ENCODE measurements at regions not wholly inside any gene's neighbourhood (a gene's known extent, or its start where the extent isn't known, plus 50 kb on each side); places are given as distances from the start of the nearest gene placed in this dataset.

DNA sequence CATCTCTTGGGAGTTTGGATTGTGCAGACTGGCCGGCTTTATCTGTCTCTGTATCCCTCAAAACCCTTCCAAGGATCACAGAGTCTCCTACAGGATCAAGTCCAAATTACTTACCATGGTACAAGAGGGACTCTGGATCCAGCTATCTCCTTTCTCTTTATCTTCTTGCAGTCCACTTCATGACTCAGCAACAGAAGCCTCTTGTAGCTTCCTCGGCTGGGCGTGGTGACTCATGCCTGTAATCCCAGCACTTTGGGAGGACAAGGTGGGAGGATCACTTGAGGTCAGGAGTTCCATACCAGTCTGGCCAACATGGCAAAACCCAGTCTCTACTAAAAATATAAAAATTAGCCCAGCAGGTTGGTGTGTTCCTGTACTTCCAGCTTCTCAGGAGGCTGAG, 189.7 kb downstream of the BCAT1 start:
- H3K9me3 ChIP-seq (ENCODE audit: low read length) = no peaks in the 10 kb centered on the region
- no peak overlapping the region for H3K4me3 ChIP-seq (ENCODE audit: low read depth in 1 of 2, low read length in 2 of 2)
- H3K9ac ChIP-seq (ENCODE audit: low read length) = no peak overlapping the region
- H3K36me3 ChIP-seq (ENCODE audit: insufficient read depth, low read length) = no peaks in the 10 kb centered on the region
- no peaks in the 10 kb centered on the region for H3K4me1 ChIP-seq (ENCODE audit: insufficient read depth, low read length)
- H3K27me3 ChIP-seq (ENCODE audit: control insufficient read depth in 1 of 2, insufficient read depth in 2 of 2, low read length in 2 of 2) = no peaks in the 10 kb centered on the region
- H3K27ac ChIP-seq (ENCODE audit: low read depth, low read length) = no peak overlapping the region

DNA sequence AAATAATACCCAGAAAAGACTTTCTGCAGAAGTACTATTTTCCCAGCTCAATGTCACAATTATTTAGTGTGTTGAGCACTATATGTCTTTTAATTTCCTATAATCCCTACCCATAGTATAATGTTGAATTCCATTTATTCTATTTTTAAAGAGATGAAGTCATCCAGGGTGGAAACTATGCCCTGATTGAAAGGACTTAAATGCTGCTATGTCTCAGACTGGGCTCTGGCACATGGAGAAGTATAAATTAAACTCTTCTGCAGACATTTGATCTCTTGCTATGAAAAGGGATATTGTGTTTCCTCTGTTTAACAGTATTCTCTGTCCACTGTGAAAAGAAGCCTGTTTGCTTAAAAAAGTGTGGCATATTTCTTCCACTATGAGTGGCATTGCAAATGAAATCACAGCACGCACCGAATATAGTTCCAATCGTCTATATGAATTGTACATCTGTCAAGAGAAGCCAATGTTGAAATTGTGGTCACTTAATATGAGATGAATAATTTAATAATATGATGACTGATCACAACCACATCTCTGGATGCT, 192.3 kb downstream of the BCAT1 start:
- Histone ChIP-seq H3K4me3 (ENCODE audit: low read depth in 1 of 2, low read length in 2 of 2) (no peak overlapping the region), H3K27ac (ENCODE audit: low read depth, low read length) (no peak overlapping the region), H3K36me3 (ENCODE audit: insufficient read depth, low read length) (no peaks in the 10 kb centered on the region), H3K4me1 (ENCODE audit: insufficient read depth, low read length) (no peaks in the 10 kb centered on the region), H3K9ac (ENCODE audit: low read length) (no peak overlapping the region), H3K9me3 (ENCODE audit: low read length) (no peaks in the 10 kb centered on the region), H3K27me3 (ENCODE audit: control insufficient read depth in 1 of 2, insufficient read depth in 2 of 2, low read length in 2 of 2) (no peaks in the 10 kb centered on the region)

- H3K36me3 ChIP-seq (ENCODE audit: insufficient read depth, low read length) = no peaks in the 10 kb centered on the region
- no peaks in the 10 kb centered on the region for H3K27me3 ChIP-seq (ENCODE audit: control insufficient read depth in 1 of 2, insufficient read depth in 2 of 2, low read length in 2 of 2)
- H3K4me1 ChIP-seq (ENCODE audit: insufficient read depth, low read length) = no peaks in the 10 kb centered on the region
- H3K4me3 ChIP-seq (ENCODE audit: low read depth in 1 of 2, low read length in 2 of 2) = no peak overlapping the region
- H3K9ac ChIP-seq (ENCODE audit: low read length) = no peak overlapping the region
- H3K27ac ChIP-seq (ENCODE audit: low read depth, low read length) = no peak overlapping the region
- H3K9me3 ChIP-seq (ENCODE audit: low read length) = no peaks in the 10 kb centered on the region
Measured at GRCh38 chr12:24754690-24755638, 193.9 kb downstream of the BCAT1 start.

DNA sequence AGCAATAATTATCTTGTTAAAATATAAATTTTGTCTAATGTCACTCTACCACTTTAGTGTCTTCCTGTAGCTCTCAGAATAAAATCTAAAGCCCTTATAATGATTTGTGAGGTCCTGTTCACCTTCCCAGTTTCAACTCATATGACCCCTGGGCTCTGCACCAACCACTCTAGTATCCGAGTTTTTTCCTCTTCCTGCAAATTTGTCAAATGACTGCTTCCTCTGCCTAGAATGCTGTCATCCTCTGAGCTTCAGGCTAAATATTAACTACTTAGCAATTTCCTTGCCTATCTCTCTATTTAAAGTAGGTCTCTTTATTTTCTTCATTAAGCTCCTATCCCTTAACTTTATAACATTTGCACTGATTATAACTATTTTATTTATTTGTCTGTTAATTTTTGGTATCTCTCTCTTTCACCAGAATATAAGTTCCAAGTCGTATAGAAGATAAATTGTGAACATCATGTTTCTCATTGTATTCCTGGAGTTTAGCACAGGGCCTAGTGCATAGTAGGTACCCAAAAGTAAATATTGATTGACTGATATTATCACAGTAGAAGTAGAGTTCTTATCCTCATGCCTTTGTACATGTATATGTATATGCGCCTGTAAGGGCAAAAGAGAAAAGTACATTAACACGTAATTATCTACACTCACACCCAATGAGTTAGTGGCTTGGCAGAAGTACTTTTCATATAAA, 196.0 kb downstream of the BCAT1 start:
- Histone ChIP-seq H3K27ac (ENCODE audit: low read depth, low read length) (no peak overlapping the region), H3K27me3 (ENCODE audit: control insufficient read depth in 1 of 2, insufficient read depth in 2 of 2, low read length in 2 of 2) (no peaks in the 10 kb centered on the region), H3K36me3 (ENCODE audit: insufficient read depth, low read length) (no peaks in the 10 kb centered on the region), H3K4me3 (ENCODE audit: low read depth in 1 of 2, low read length in 2 of 2) (no peak overlapping the region), H3K4me1 (ENCODE audit: insufficient read depth, low read length) (no peaks in the 10 kb centered on the region), H3K9ac (ENCODE audit: low read length) (no peak overlapping the region), H3K9me3 (ENCODE audit: low read length) (no peaks in the 10 kb centered on the region)

GRCh38 chr12:24751181-24751580, 197.7 kb downstream of the BCAT1 start:
- Histone ChIP-seq H3K4me1 (ENCODE audit: insufficient read depth, low read length) (no peaks in the 10 kb centered on the region), H3K27me3 (ENCODE audit: control insufficient read depth in 1 of 2, insufficient read depth in 2 of 2, low read length in 2 of 2) (no peaks in the 10 kb centered on the region), H3K9ac (ENCODE audit: low read length) (no peak overlapping the region), H3K4me3 (ENCODE audit: low read depth in 1 of 2, low read length in 2 of 2) (no peak overlapping the region), H3K36me3 (ENCODE audit: insufficient read depth, low read length) (no peaks in the 10 kb centered on the region), H3K27ac (ENCODE audit: low read depth, low read length) (no peak overlapping the region), H3K9me3 (ENCODE audit: low read length) (no peaks in the 10 kb centered on the region)

DNA sequence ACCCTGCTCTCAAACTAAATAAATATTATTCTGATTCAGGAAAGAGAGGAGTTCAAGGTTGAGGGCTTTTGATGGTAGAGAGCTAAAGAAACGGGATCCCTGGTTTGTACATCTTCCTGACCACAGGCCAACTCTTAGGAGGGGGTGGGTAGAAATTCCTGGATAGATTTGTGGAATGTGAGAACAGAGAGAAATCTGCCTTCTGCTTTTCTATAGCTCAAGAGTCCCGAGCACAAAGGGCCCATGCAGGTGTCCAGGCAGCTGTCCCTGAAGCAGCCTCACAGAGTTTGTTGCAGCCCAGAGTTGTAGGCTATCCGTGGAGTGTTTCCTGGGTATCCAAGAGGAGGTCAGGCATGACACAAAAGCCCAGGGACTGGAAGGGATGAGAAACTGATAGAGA, 198.6 kb downstream of the BCAT1 start:
- no peaks in the 10 kb centered on the region for H3K27me3 ChIP-seq (ENCODE audit: control insufficient read depth in 1 of 2, insufficient read depth in 2 of 2, low read length in 2 of 2)
- H3K27ac ChIP-seq (ENCODE audit: low read depth, low read length) = no peak overlapping the region
- H3K4me1 ChIP-seq (ENCODE audit: insufficient read depth, low read length) = no peaks in the 10 kb centered on the region
- no peaks in the 10 kb centered on the region for H3K9me3 ChIP-seq (ENCODE audit: low read length)
- no peak overlapping the region for H3K4me3 ChIP-seq (ENCODE audit: low read depth in 1 of 2, low read length in 2 of 2)
- H3K36me3 ChIP-seq (ENCODE audit: insufficient read depth, low read length) = no peaks in the 10 kb centered on the region
- H3K9ac ChIP-seq (ENCODE audit: low read length) = no peak overlapping the region

DNA sequence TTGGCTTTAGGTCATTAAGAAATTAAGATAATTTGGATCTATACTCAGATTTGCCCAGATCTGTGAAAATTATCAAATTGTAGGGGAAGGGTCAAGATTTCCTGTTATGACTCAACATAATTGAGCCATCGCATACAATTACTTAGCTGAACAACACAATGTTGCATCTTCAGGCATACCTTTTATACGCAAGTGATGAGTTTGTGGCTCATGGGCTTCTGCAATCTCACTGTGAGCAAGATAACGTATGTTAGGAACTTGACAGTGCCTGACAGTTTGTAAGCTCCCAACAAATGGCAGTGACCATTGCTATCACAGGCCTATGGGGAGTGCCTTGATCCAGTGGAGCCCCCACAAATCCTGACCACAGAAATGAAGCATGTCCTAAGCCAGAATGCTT, 199.7 kb downstream of the BCAT1 start:
- Histone ChIP-seq H3K4me3 (ENCODE audit: low read depth in 1 of 2, low read length in 2 of 2) (no peak overlapping the region), H3K9ac (ENCODE audit: low read length) (no peak overlapping the region), H3K9me3 (ENCODE audit: low read length) (no peaks in the 10 kb centered on the region), H3K4me1 (ENCODE audit: insufficient read depth, low read length) (no peaks in the 10 kb centered on the region), H3K36me3 (ENCODE audit: insufficient read depth, low read length) (no peaks in the 10 kb centered on the region), H3K27ac (ENCODE audit: low read depth, low read length) (no peak overlapping the region), H3K27me3 (ENCODE audit: control insufficient read depth in 1 of 2, insufficient read depth in 2 of 2, low read length in 2 of 2) (no peaks in the 10 kb centered on the region)

GRCh38 chr12:24748326-24748725, 200.6 kb downstream of the BCAT1 start:
- no peaks in the 10 kb centered on the region for H3K4me1 ChIP-seq (ENCODE audit: insufficient read depth, low read length)
- no peak overlapping the region for H3K9ac ChIP-seq (ENCODE audit: low read length)
- H3K27me3 ChIP-seq (ENCODE audit: control insufficient read depth in 1 of 2, insufficient read depth in 2 of 2, low read length in 2 of 2) = no peaks in the 10 kb centered on the region
- H3K27ac ChIP-seq (ENCODE audit: low read depth, low read length) = no peak overlapping the region
- no peaks in the 10 kb centered on the region for H3K9me3 ChIP-seq (ENCODE audit: low read length)
- H3K4me3 ChIP-seq (ENCODE audit: low read depth in 1 of 2, low read length in 2 of 2) = no peak overlapping the region
- no peaks in the 10 kb centered on the region for H3K36me3 ChIP-seq (ENCODE audit: insufficient read depth, low read length)

GRCh38 chr12:24746864-24747263, 202.0 kb downstream of the BCAT1 start:
- H3K27ac ChIP-seq (ENCODE audit: low read depth, low read length) = no peak overlapping the region
- no peak overlapping the region for H3K4me3 ChIP-seq (ENCODE audit: low read depth in 1 of 2, low read length in 2 of 2)
- H3K27me3 ChIP-seq (ENCODE audit: control insufficient read depth in 1 of 2, insufficient read depth in 2 of 2, low read length in 2 of 2) = no peaks in the 10 kb centered on the region
- no peaks in the 10 kb centered on the region for H3K36me3 ChIP-seq (ENCODE audit: insufficient read depth, low read length)
- no peak overlapping the region for H3K9ac ChIP-seq (ENCODE audit: low read length)
- no peaks in the 10 kb centered on the region for H3K9me3 ChIP-seq (ENCODE audit: low read length)
- H3K4me1 ChIP-seq (ENCODE audit: insufficient read depth, low read length) = no peaks in the 10 kb centered on the region

- Histone ChIP-seq H3K4me3 (ENCODE audit: low read depth in 1 of 2, low read length in 2 of 2) (no peak overlapping the region), H3K27ac (ENCODE audit: low read depth, low read length) (no peak overlapping the region), H3K9me3 (ENCODE audit: low read length) (no peaks in the 10 kb centered on the region), H3K27me3 (ENCODE audit: control insufficient read depth in 1 of 2, insufficient read depth in 2 of 2, low read length in 2 of 2) (no peaks in the 10 kb centered on the region), H3K4me1 (ENCODE audit: insufficient read depth, low read length) (no peaks in the 10 kb centered on the region), H3K9ac (ENCODE audit: low read length) (no peak overlapping the region), H3K36me3 (ENCODE audit: insufficient read depth, low read length) (no peaks in the 10 kb centered on the region)
Measured at GRCh38 chr12:24746006-24746671, 202.8 kb downstream of the BCAT1 start.
